Spleen (tissue), 7 donors: ENCODE measurements at regions not wholly inside any gene's neighbourhood (a gene's known extent, or its start where the extent isn't known, plus 50 kb on each side); places are given as distances from the start of the nearest gene placed in this dataset.

Source experiments
- CTCF ChIP-seq, 11 experiments: fragments of 200-600 bp in 7 of 11; fragments of 450-650 bp in 4 of 11; sonication (generic) in 4 of 11; IDR thresholded peaks in 8 of 11; conservative IDR thresholded peaks in 3 of 11; 1 replicate in 7 of 11; 2 replicates in 4 of 11; pipeline versions ENCODE4 v1.4.0 to v1.8.0; 2016 to 2021; ENCODE audit warnings: antibody characterized with exemption in 11 of 11, inconsistent platforms in 4 of 11, mild to moderate bottlenecking in 1 of 11
- POLR2A ChIP-seq, 3 donors: fragments of 450-650 bp; IDR thresholded peaks; one replicate each; pipeline ENCODE4 v1.5.1; 2017; ENCODE audit warnings: antibody characterized with exemption in 3 of 3, mild to moderate bottlenecking in 1 of 3
- POLR2AphosphoS5 ChIP-seq, 3 donors: sonication (generic); formaldehyde crosslinking; IDR thresholded peaks; one replicate each; pipeline ENCODE4 v1.5.1; 2017; ENCODE audit warnings: antibody characterized with exemption in 3 of 3
- donor health status: DM: no; HTN: no; CAD: no; lungs with moderate emphysema.
- donor health status: DM: no; HTN: no; CAD: no.
- donor health status: DM: no; HTN: no; CAD: no.

- no peak for TF ChIP-seq CTCF (IDR thresholded peaks at IDR 0.05 in 8 of 11, conservative IDR thresholded peaks at IDR 0.05 in 3 of 11)
- no peak for TF ChIP-seq POLR2A (IDR thresholded peaks at IDR 0.05)
- TF ChIP-seq POLR2AphosphoS5 (IDR thresholded peaks at IDR 0.05), result no peak
Measured at GRCh38 chr14:34122650-34123049, 171.8 kb upstream of the EGLN3 start.
